Naive thymus-derived CD8-positive, alpha-beta T cell (primary cell): ENCODE measurements at regions not wholly inside any gene's neighbourhood (a gene's known extent, or its start where the extent isn't known, plus 50 kb on each side); places are given as distances from the start of the nearest gene placed in this dataset.

Source experiments
- ATAC-seq, 2 donors: fragments of 150-1000 bp; cut with Tn5 transposase in 1 of 2; sonication (Bioruptor Pico), chemical (Tn5 transposase) in 1 of 2; 1 replicate in 1 of 2; 2 replicates in 1 of 2; pipeline ENCODE4 v1.10.0; 2021; ENCODE audit warnings: mild to moderate bottlenecking in 2 of 2, moderate library complexity in 2 of 2
- POLR2A ChIA-PET: fragments of 350-600 bp; sonication (Branson Sonifier 250); formaldehyde crosslinking; loops from one replicate; lab custom pipeline; 2021; ENCODE audit warnings: antibody characterized with exemption; lab: Charles Lee
- DNase-seq, 10 donors: peaks; one replicate each; pipeline versions ENCODE4 v3.0.0 to v3.0.0-alpha.2; 2020 to 2022
- H3K27ac Mint-ChIP-seq, 10 donors: one replicate each; pipeline ENCODE4 v1.8.0; 2020 to 2022; ENCODE audit warnings: mild to moderate bottlenecking in 10 of 10, mixed read lengths in 10 of 10, moderate library complexity in 4 of 10, inconsistent platforms in 1 of 10
- H3K27me3 Mint-ChIP-seq, 5 donors: one replicate each; pipeline ENCODE4 v1.8.0; 2021 to 2022; ENCODE audit warnings: mixed read lengths in 5 of 5
- H3K36me3 Mint-ChIP-seq, 3 donors: one replicate each; pipeline ENCODE4 v1.8.0; 2020 to 2022; ENCODE audit warnings: mixed read lengths in 3 of 3, mild to moderate bottlenecking in 2 of 3, inconsistent platforms in 1 of 3
- H3K4me1 Mint-ChIP-seq, 4 donors: one replicate each; pipeline ENCODE4 v1.8.0; 2021 to 2022; ENCODE audit warnings: mixed read lengths in 4 of 4
- H3K4me3 Mint-ChIP-seq, 10 donors: one replicate each; pipeline ENCODE4 v1.8.0; 2020 to 2022; ENCODE audit warnings: mild to moderate bottlenecking in 10 of 10, mixed read lengths in 10 of 10, moderate library complexity in 6 of 10, inconsistent platforms in 1 of 10
- H3K9me3 Mint-ChIP-seq, 9 donors: one replicate each; pipeline ENCODE4 v1.8.0; 2020 to 2022; ENCODE audit warnings: mixed read lengths in 9 of 9, mild to moderate bottlenecking in 3 of 9, inconsistent platforms in 1 of 9, moderate library complexity in 1 of 9

GRCh38 chr12:75937486-75937885 is 94.1 kb downstream of the PHLDA1 start:
- DNase-seq = no peak
- Mint-ChIP-seq H3K27me3 (no peaks in the 10 kb centered on the region), H3K4me3 (no peak overlapping the region), H3K9me3 (no peaks in the 10 kb centered on the region), H3K27ac (no peak overlapping the region), H3K4me1 (peaks cover 0 to 19% (median 4%) of the 10 kb centered on the region in 4 donors), H3K36me3 (no peaks in the 10 kb centered on the region)
- ATAC-seq = no peak
- POLR2A ChIA-PET = no interaction called here

GRCh38 chr12:75936515-75937440 is 94.8 kb downstream of the PHLDA1 start:
- H3K9me3 Mint-ChIP-seq = no peaks in the 10 kb centered on the region
- ATAC-seq (no peak), DNase-seq (no peak)
- H3K4me3 Mint-ChIP-seq = no peak overlapping the region
- no peaks in the 10 kb centered on the region for H3K36me3 Mint-ChIP-seq
- H3K27me3 Mint-ChIP-seq = peaks cover 0 to 4% (median 0%) of the 10 kb centered on the region in 5 donors
- no peak overlapping the region for H3K27ac Mint-ChIP-seq
- POLR2A ChIA-PET = no interaction called here
- H3K4me1 Mint-ChIP-seq = peaks cover 0 to 19% (median 5%) of the 10 kb centered on the region in 4 donors

GRCh38 chr12:75935539-75936242 is 95.9 kb downstream of the PHLDA1 start:
- no peak for ATAC-seq
- Mint-ChIP-seq H3K4me3 (no peak overlapping the region), H3K4me1 (peaks cover 0 to 19% (median 5%) of the 10 kb centered on the region in 4 donors), H3K27ac (peak overlapping the region in 1 of 10 donors; percentile 1), H3K27me3 (peaks cover 0 to 4% (median 0%) of the 10 kb centered on the region in 5 donors), H3K36me3 (no peaks in the 10 kb centered on the region), H3K9me3 (no peaks in the 10 kb centered on the region)
- POLR2A ChIA-PET = no interaction called here
- DNase-seq = no peak

- Mint-ChIP-seq H3K9me3 (no peaks in the 10 kb centered on the region), H3K27me3 (peaks cover 0 to 14% (median 3%) of the 10 kb centered on the region in 5 donors), H3K27ac (no peak overlapping the region), H3K36me3 (no peaks in the 10 kb centered on the region), H3K4me3 (no peak overlapping the region), H3K4me1 (peaks cover 0 to 19% (median 5%) of the 10 kb centered on the region in 4 donors)
- no peak for DNase-seq
- POLR2A ChIA-PET = no interaction called here
- no peak for ATAC-seq
Observed at GRCh38 chr12:75933101-75933500, 98.5 kb downstream of the PHLDA1 start.

- Mint-ChIP-seq H3K4me3 (no peak overlapping the region), H3K4me1 (peaks cover 0 to 19% (median 5%) of the 10 kb centered on the region in 4 donors), H3K36me3 (peaks cover 0 to 5% (median 0%) of the 10 kb centered on the region in 3 donors), H3K27me3 (peaks cover 0 to 14% (median 4%) of the 10 kb centered on the region in 5 donors), H3K27ac (no peak overlapping the region), H3K9me3 (peaks cover 0 to 3% (median 0%) of the 10 kb centered on the region in 9 donors)
- POLR2A ChIA-PET = no interaction called here
- no peak for ATAC-seq
- no peak for DNase-seq
Observed at GRCh38 chr12:75932241-75932640, 99.3 kb downstream of the PHLDA1 start.

- H3K36me3 Mint-ChIP-seq = peaks cover 0 to 27% (median 0%) of the 10 kb centered on the region in 3 donors
- peaks cover 6 to 28% (median 19%) of the 10 kb centered on the region in 9 donors for H3K9me3 Mint-ChIP-seq
- H3K4me1 Mint-ChIP-seq = peaks cover 0 to 2% (median 0%) of the 10 kb centered on the region in 4 donors
- peaks cover 0 to 5% (median 1%) of the 10 kb centered on the region in 5 donors for H3K27me3 Mint-ChIP-seq
- DNase-seq (no peak), ATAC-seq (no peak)
- H3K27ac Mint-ChIP-seq = peak overlapping the region in 1 of 10 donors; percentile 25
- POLR2A ChIA-PET = no interaction called here
- H3K4me3 Mint-ChIP-seq = no peak overlapping the region
Observed at GRCh38 chr12:75923964-75924666, 107.5 kb downstream of the PHLDA1 start.

GRCh38 chr12:75922944-75923642 is 108.5 kb downstream of the PHLDA1 start:
- peaks cover 0 to 27% (median 0%) of the 10 kb centered on the region in 3 donors for H3K36me3 Mint-ChIP-seq
- H3K27ac Mint-ChIP-seq = peak overlapping the region in 1 of 10 donors; percentile 60
- POLR2A ChIA-PET = no interaction called here
- H3K27me3 Mint-ChIP-seq = peaks cover 0 to 1% (median 0%) of the 10 kb centered on the region in 5 donors
- H3K9me3 Mint-ChIP-seq = peaks cover 6 to 28% (median 19%) of the 10 kb centered on the region in 9 donors
- no peak for ATAC-seq
- DNase-seq = no peak
- peaks cover 0 to 2% (median 0%) of the 10 kb centered on the region in 4 donors for H3K4me1 Mint-ChIP-seq
- no peak overlapping the region for H3K4me3 Mint-ChIP-seq

- peaks cover 0 to 9% (median 4%) of the 10 kb centered on the region in 4 donors for H3K4me1 Mint-ChIP-seq
- H3K9me3 Mint-ChIP-seq = peaks cover 4 to 28% (median 16%) of the 10 kb centered on the region in 9 donors
- DNase-seq (no peak), ATAC-seq (no peak)
- POLR2A ChIA-PET = no interaction called here
- H3K4me3 Mint-ChIP-seq = no peak overlapping the region
- H3K27me3 Mint-ChIP-seq = no peaks in the 10 kb centered on the region
- peaks cover 0 to 20% (median 0%) of the 10 kb centered on the region in 3 donors for H3K36me3 Mint-ChIP-seq
- H3K27ac Mint-ChIP-seq = no peak overlapping the region
Observed at GRCh38 chr12:75921622-75922289, 109.8 kb downstream of the PHLDA1 start.

GRCh38 chr12:75917715-75918114 is 113.9 kb downstream of the PHLDA1 start:
- no peak for ATAC-seq
- H3K36me3 Mint-ChIP-seq = no peaks in the 10 kb centered on the region
- peaks cover 0 to 1% (median 0%) of the 10 kb centered on the region in 5 donors for H3K27me3 Mint-ChIP-seq
- POLR2A ChIA-PET = interaction anchor here (0.6 kb wide), 1 partner anchor 274 kb away, joined by 3 read pairs; no protein-coding TSS in a partner anchor
- H3K27ac Mint-ChIP-seq = no peak overlapping the region
- peaks cover 0 to 2% (median 0%) of the 10 kb centered on the region in 9 donors for H3K9me3 Mint-ChIP-seq
- peaks cover 0 to 12% (median 4%) of the 10 kb centered on the region in 4 donors for H3K4me1 Mint-ChIP-seq
- no peak overlapping the region for H3K4me3 Mint-ChIP-seq
- no peak for DNase-seq

GRCh38 chr12:75917083-75917482 is 114.5 kb downstream of the PHLDA1 start:
- Mint-ChIP-seq H3K4me1 (peaks cover 0 to 11% (median 4%) of the 10 kb centered on the region in 4 donors), H3K27ac (no peak overlapping the region)

GRCh38 chr12:75913502-75914351 is 117.8 kb downstream of the PHLDA1 start:
- POLR2A ChIA-PET = no interaction called here
- Mint-ChIP-seq H3K4me1 (peaks cover 0 to 10% (median 4%) of the 10 kb centered on the region in 4 donors), H3K27me3 (peaks cover 0 to 1% (median 0%) of the 10 kb centered on the region in 5 donors), H3K36me3 (no peaks in the 10 kb centered on the region), H3K27ac (no peak overlapping the region), H3K4me3 (no peak overlapping the region), H3K9me3 (no peaks in the 10 kb centered on the region)
- no peak for DNase-seq
- ATAC-seq = no peak

More at GRCh38 chr12:75917083-75917482, 114.5 kb downstream of the PHLDA1 start:
- no peaks in the 10 kb centered on the region for H3K36me3 Mint-ChIP-seq
- peaks cover 0 to 1% (median 0%) of the 10 kb centered on the region in 5 donors for H3K27me3 Mint-ChIP-seq
- DNase-seq = no peak
- no peak overlapping the region for H3K4me3 Mint-ChIP-seq
- H3K9me3 Mint-ChIP-seq = peaks cover 0 to under 1% (median 0%) of the 10 kb centered on the region in 9 donors
- POLR2A ChIA-PET = no interaction called here
- no peak for ATAC-seq
